GM19395 (cell line): ENCODE measurements at regions not wholly inside any gene's neighbourhood (a gene's known extent, or its start where the extent isn't known, plus 50 kb on each side); places are given as distances from the start of the nearest gene placed in this dataset.
"Not testable (repeated sequence)": the region's sequence is repeated elsewhere in the genome, so short reads cannot be mapped to it uniquely, and the experiment has no call there.

Experiments used
- ATAC-seq: cut with Tn5 transposase; IDR thresholded peaks from one replicate; pipeline ENCODE4 v1.9.1; 2021; ENCODE audit warnings: mild to moderate bottlenecking, moderate library complexity; ENCODE audit not compliant: unreplicated experiment

- no peak for ATAC-seq
Measured at GRCh38 chr13:79997244-79997643, 343.7 kb downstream of the SPRY2 start.

DNA sequence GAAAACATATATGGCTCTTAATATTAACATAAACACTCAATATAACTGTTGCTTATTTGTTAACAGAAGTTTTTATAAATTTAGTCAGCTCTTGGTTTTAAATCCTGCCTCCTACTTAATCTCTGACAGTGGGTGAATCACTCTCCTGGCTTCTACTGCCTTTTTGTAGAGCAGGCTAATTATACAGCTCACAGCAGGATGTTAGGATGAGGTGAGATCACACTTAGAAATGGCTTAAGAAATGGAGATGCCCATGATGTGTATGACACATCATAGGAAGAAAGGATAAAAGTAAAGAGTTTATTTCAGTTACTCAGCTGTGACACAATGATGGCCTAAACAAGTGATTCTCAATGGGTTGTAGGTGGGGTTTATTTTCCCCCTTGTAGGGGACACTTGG is 345.6 kb downstream of the SPRY2 start:
- no peak for ATAC-seq

GRCh38 chr13:79992111-79992510 is 348.8 kb downstream of the SPRY2 start:
- no peak for ATAC-seq

GRCh38 chr13:79990048-79990447 is 350.9 kb downstream of the SPRY2 start:
- ATAC-seq, result no peak

DNA sequence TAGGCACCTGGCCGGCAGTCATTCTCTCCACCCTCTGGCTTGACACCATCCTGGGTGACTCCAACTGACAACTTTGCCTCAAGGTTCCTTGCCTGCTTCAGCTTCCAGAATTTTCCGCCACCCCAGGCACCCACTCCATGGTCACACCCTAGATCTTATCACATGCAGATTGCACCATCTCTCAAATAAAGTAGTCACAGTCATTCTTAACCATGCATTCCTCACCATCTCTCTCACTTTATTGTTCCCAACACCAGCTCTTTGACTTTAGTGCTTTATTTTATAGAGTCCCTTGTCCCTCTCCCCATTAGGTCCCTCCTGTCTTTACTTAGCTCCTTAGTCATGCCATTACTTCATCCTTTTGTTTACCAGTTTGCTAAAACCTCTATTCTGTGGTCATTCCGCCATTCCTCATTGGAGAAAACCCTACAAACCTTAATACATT is 351.7 kb downstream of the SPRY2 start:
- ATAC-seq, result no peak

DNA sequence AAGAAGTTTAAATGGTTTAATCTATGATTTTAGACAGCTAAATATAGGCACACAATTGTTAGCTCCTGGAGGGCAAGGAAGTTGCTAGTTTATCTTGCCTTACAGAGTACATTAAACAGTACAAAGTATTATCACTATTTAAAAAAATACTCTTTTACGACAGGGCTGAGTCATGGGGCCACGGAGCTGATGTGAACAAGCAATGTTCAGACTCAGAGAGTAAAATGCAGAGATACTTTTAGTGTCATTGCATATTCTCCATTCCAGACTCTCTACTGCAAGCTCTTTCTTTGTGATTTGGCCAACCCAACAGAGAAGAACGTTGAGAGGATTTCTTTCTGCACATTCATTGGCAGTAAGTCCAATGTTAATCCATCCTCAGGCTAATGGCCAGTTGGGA is 352.4 kb downstream of the SPRY2 start:
- no peak for ATAC-seq

- ATAC-seq, result no peak
Measured at GRCh38 chr13:79987761-79988160, 353.2 kb downstream of the SPRY2 start.

- ATAC-seq, result no peak
Measured at GRCh38 chr13:79987323-79987722, 353.6 kb downstream of the SPRY2 start.

DNA sequence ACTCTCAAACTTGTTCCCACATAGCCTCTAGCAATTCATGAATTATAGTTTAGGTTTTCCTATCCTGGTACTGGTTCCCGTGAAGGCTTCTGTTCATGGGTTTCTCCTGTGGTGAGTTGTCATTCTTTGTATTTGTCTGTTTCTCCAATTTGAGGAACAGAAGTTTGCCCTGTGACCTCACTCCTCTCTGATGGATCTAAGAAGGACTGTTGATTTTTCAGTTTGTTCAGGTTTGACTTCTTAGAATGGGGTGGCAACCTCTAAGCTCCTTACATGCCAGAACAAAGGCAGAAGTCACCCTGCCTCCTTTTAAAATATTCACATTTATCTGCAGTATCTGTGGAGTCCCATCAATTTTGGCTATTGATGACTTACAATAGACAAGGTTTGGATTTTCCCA is 354.0 kb downstream of the SPRY2 start:
- no peak for ATAC-seq

DNA sequence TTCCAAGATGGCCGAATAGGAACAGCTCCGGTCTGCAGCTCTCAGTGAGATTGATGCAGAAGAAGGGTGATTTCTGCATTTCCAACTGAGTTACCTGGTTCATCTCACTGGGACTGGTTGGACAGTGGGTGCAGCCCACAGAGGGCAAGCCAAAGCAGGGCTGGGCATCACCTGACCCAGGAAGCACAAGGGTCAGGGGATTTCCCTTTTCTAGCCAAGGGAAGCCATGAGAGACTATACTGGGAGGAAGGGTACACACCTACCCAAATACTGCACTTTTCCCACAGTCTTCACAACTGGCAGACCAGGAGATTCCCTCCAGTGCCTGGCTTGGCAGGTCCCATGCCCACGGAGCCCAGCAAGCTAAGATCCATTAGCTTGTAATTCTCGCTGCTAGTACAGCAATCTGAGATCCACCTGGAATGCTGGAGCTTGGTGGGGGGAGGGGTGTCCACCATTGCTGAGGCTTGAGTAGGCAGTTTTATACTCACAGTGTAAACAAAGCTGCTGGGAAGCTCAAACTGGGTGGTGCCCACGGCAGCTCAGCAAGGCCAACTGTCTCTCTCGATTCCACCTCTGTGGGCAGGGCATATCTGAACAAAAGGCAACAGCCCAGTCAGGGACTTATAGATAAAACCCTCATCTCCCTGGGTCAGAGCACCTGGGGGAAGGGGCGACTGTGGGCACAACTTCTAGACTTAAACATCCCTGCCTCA is 365.8 kb downstream of the SPRY2 start:
- not testable (repeated sequence) for ATAC-seq

DNA sequence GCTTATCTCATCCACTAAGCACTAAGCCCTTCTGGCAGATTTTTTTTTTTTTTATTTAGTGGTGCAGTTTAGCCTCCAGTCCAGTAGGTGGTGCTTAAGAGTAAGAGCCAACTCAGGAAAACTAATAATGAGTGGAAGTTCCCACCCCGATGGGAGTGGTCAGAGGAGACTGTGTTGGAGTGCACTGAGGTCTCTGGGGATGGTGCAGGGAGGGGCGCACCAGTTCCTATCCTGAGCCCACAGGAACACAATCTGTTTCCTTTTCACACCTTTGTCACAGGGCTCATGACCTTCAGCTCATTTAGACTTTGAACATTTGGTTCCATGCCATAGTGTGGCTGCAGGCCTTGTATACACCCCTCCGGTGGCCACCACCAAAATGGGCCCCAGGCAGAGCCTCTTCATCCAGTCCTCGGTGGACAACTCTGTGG is 367.4 kb downstream of the SPRY2 start:
- peak; percentile 94 for ATAC-seq

GRCh38 chr13:79972066-79972569 is 368.8 kb downstream of the SPRY2 start:
- ATAC-seq, result no peak

GRCh38 chr13:79966493-79966895 is 374.4 kb downstream of the SPRY2 start:
- no peak for ATAC-seq

- ATAC-seq, result no peak
Measured at GRCh38 chr13:79966059-79966458, 374.9 kb downstream of the SPRY2 start.

DNA sequence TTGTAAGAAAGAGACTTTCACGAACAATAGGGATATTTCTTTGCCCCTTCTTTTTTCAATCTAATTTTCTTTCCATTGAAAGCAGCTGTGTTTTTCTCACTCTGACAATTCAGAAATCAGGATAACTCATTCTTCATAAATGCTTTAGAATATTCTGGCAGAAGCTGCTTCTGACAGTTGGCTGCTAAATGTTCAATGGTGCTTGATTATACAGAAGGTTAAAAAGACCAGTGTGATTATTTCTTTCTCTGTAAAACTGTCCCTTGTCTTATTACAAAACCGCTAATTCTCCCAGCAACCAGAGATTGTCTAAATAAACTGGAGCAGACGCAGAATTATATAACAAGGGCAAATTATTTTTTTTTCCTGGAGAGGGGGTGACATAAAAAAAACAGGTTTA is 394.4 kb downstream of the SPRY2 start:
- no peak for ATAC-seq

DNA sequence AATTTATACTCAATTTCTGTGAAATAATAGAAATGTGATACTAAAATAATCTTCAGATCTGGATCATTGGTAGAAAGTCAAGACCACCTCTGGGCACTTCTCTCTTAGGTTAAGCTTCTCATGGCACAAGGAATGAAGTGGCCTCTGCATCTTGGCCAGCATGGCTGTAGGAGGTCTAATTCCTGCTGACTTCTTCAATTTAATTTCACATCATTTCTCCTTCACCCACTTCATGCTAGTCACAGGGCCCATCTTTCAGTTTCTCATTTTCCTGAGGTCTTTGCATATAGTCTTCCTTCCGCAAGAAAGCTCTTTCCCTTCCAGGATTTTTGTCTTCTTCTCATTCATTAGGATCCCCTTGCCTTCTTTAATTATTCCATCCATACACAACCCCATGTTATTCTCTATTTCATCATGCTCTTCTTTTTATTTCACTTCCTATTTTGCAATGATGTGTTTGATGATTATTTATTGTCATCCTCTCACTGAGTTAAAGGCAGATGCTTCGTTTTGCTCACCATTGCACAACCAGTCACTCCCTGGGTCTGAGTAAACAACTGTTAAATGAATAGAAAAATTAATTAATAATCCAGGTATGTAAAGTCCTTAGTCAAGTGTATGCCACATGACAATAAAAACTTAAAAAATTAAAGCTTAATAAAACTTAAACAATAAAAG is 397.4 kb downstream of the SPRY2 start:
- no peak for ATAC-seq

DNA sequence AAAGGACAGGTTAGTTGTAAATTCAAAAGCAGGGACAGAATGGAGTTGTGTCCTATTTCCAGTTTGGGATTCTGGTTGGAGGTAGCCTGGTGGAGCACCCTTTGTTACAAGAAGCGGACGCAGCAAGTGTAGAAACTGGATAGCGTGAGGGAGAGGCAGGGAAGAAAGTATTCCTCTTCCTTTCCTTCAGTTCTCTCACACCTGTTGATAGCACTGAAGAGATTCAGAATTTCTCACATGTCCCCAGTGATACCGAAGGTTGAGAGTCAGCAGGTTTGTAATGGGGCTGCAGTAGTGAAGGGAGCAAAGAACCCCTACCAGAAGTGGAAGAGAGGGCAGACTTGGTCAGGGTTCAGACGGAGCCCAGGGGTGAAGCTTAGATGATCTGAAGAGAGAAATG is 399.2 kb downstream of the SPRY2 start:
- ATAC-seq, result no peak

DNA sequence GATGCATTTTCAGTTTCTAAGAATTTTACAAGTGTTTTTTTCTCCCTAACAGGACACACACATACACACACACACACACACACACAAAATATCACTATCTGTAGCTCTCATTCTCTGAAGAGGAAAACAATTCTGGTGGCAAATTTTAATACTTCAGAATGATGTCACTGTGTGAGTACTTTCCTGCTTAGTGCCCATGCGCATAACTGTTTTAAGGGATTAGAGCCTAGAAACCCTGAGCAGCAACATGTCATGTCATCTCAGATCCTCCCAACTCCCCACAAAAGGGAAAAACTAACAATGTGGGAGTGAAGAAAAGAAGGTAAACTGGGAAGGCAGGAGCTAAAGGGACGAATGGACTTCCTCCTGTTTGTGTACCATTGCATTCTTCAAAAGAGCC is 401.2 kb downstream of the SPRY2 start:
- ATAC-seq, result no peak

- ATAC-seq, result no peak
Measured at GRCh38 chr13:79937771-79938216, 403.1 kb downstream of the SPRY2 start.

- ATAC-seq, result no peak
Measured at GRCh38 chr13:79937311-79937710, 403.6 kb downstream of the SPRY2 start.

DNA sequence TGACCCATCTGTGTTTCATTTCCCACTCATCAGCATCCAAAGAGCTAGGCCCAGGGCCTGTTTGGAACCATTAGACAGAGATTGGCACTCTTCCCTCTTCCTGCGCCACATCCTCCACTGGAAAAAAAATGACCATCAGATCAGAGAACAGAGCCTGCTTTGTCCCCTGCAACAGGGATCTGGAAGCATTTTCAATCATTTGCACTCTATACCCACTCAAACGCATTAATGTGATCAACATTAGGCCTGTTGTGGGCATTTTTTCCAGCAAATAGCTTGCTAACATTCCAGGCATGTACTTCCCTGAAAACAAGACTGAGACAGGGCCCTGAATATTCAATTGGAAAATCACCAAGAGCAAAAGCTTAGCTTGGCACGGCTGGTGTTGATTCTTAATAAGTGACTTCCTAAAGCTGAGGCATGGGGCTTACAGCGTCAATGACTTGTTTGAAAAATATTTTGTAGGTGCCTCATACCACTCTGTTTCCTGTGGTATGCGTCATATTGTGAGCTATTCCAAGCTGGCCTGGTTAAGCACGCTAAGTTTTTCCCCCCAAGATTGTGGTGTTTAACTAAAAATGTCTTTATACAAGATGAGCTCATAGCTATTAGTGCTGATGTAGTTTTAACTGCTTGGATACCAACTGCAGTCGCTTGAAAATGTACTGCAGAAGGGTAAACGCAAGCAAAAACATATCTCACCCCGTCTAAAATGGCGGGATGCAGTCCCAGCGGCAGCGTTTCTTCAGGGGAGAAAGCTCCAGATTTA is 404.4 kb downstream of the SPRY2 start:
- no peak for ATAC-seq

DNA sequence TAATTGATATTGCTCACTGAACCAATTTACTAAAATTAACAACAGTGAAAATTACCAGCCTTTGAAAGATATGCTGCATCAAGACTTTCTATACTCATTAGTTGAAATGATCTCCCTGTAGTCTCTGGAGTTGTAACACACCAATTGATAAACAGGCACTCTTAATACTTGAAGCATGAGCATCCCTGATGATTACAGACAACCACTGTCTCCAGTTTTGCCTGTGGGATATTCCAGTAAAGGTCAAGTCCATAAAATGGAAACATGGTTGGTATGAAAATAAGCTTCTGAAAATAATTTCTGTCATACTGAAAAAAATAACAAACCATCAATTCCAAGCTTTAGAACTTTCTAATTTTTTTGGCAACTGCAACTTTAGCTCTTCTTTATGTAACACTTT is 405.8 kb downstream of the SPRY2 start:
- no peak for ATAC-seq
